ENCODE measurements at regions not wholly inside any gene's neighbourhood (a gene's known extent, or its start where the extent isn't known, plus 50 kb on each side); places are given as distances from the start of the nearest gene placed in this dataset.

- Histone ChIP-seq H3K27ac (no peak overlapping the region), H3K9me3 (no peaks in the 10 kb centered on the region), H3K36me3 (no peaks in the 10 kb centered on the region), H3K4me3 (no peak overlapping the region), H3K4me1 (no peaks in the 10 kb centered on the region), H3K27me3 (no peaks in the 10 kb centered on the region)
- WGBS, 4 donors, result 80 to 89% (median 86%) methylated on average over 1 of the region's 1 CpG
- DNase-seq (no peak), ATAC-seq (no peak)
- TF ChIP-seq CTCF (IDR thresholded peaks at IDR 0.05), result no peak
- TF ChIP-seq POLR2A (IDR thresholded peaks at IDR 0.05), result no peak
- intact Hi-C loops (cut with DNase I), result no loop called here
Measured at GRCh38 chr12:82108615-82109014, 249.6 kb downstream of the CCDC59 start.

GRCh38 chr12:82099216-82099615 lies 259.0 kb downstream of the CCDC59 start:
- Histone ChIP-seq H3K4me3 (no peak overlapping the region), H3K27ac (no peak overlapping the region), H3K9me3 (peaks cover 0 to 10% (median 0%) of the 10 kb centered on the region in 12 donors), H3K36me3 (no peaks in the 10 kb centered on the region), H3K27me3 (no peaks in the 10 kb centered on the region), H3K4me1 (no peaks in the 10 kb centered on the region)
- intact Hi-C loops (cut with DNase I), result no loop called here
- no peak for DNase-seq
- no peak for TF ChIP-seq POLR2A (IDR thresholded peaks at IDR 0.05)
- TF ChIP-seq CTCF (IDR thresholded peaks at IDR 0.05), result no peak
- ATAC-seq, result no peak

- TF ChIP-seq POLR2A (IDR thresholded peaks at IDR 0.05) (no peak), CTCF (IDR thresholded peaks at IDR 0.05) (no peak)
- intact Hi-C loops (cut with DNase I), result no loop called here
- WGBS, 4 donors, result 7 to 21% (median 13%) methylated on average over 1 of the region's 1 CpG
- DNase-seq, result no peak
- H3K27ac ChIP-seq, result no peak overlapping the region
- H3K4me3 ChIP-seq, result no peak overlapping the region
- no peaks in the 10 kb centered on the region for H3K27me3 ChIP-seq
- H3K4me1 ChIP-seq, result no peaks in the 10 kb centered on the region
- H3K36me3 ChIP-seq, result no peaks in the 10 kb centered on the region
- H3K9me3 ChIP-seq, result peaks cover 0 to 10% (median 0%) of the 10 kb centered on the region in 12 donors
- ATAC-seq, result no peak
Measured at GRCh38 chr12:82097877-82098276, 260.3 kb downstream of the CCDC59 start.

- ATAC-seq (no peak), DNase-seq (no peak)
- Histone ChIP-seq H3K36me3 (no peaks in the 10 kb centered on the region), H3K27me3 (no peaks in the 10 kb centered on the region), H3K4me3 (no peak overlapping the region), H3K4me1 (no peaks in the 10 kb centered on the region), H3K9me3 (peaks cover 0 to 10% (median 0%) of the 10 kb centered on the region in 12 donors), H3K27ac (no peak overlapping the region)
- TF ChIP-seq POLR2A (IDR thresholded peaks at IDR 0.05), result no peak
- TF ChIP-seq CTCF (IDR thresholded peaks at IDR 0.05), result no peak
- intact Hi-C loops (cut with DNase I), result no loop called here
- WGBS, 4 donors, result 33 to 77% (median 57%) methylated on average over 1 of the region's 1 CpG
Measured at GRCh38 chr12:82097438-82097837, 260.7 kb downstream of the CCDC59 start.
